SU-DHL-6 (cell line): ENCODE measurements at regions not wholly inside any gene's neighbourhood (a gene's known extent, or its start where the extent isn't known, plus 50 kb on each side); places are given as distances from the start of the nearest gene placed in this dataset.

Experiments used
- CTCF ChIP-seq: fragments of 200-600 bp; sonication (generic); IDR thresholded peaks from one replicate; pipeline ENCODE4 v1.5.1; 2017; ENCODE audit warnings: antibody characterized with exemption, mild to moderate bottlenecking, low read length, moderate library complexity; ENCODE audit not compliant: insufficient read depth, poor library complexity, severe bottlenecking
- EZH2phosphoT487 ChIP-seq: fragments of 200-600 bp; sonication (generic), shearing (Covaris generic); conservative IDR thresholded peaks from 2 replicates; pipeline ENCODE4 v1.6.1; 2018; ENCODE audit warnings: mild to moderate bottlenecking, antibody characterized with exemption, low read length, moderate library complexity, mixed read lengths

GRCh38 chr4:63919636-63920365 lies 489.4 kb downstream of the TECRL start:
- TF ChIP-seq CTCF (no peak), EZH2phosphoT487 (no peak)
